ENCODE measurements at regions not wholly inside any gene's neighbourhood (a gene's known extent, or its start where the extent isn't known, plus 50 kb on each side); places are given as distances from the start of the nearest gene placed in this dataset.
"Not testable (repeated sequence)": the region's sequence is repeated elsewhere in the genome, so short reads cannot be mapped to it uniquely, and the experiment has no call there.

- H3K4me1 Mint-ChIP-seq (ENCODE audit: low read depth, unreplicated experiment): no peaks in the 10 kb centered on the region
- H3K27me3 Mint-ChIP-seq (ENCODE audit: unreplicated experiment): peaks cover 2% of the 10 kb centered on the region
- no peak overlapping the region for H3K27ac Mint-ChIP-seq (ENCODE audit: unreplicated experiment)
- no peak for TF ChIP-seq CTCF (IDR thresholded peaks at IDR 0.05; ENCODE audit: partially characterized antibody, unreplicated experiment)
- no peaks in the 10 kb centered on the region for H3K36me3 Mint-ChIP-seq (ENCODE audit: unreplicated experiment)
- DNase-seq: no peak
- no peak overlapping the region for H3K4me3 Mint-ChIP-seq (ENCODE audit: unreplicated experiment)
- no peaks in the 10 kb centered on the region for H3K9me3 Mint-ChIP-seq (ENCODE audit: unreplicated experiment)
Observed at GRCh38 chr9:105004466-105005090, 76.6 kb upstream of the ABCA1 start.

GRCh38 chr9:105005186-105005585 lies 77.2 kb upstream of the ABCA1 start:
- Mint-ChIP-seq H3K9me3 (ENCODE audit: unreplicated experiment) (no peaks in the 10 kb centered on the region), H3K4me1 (ENCODE audit: low read depth, unreplicated experiment) (peaks cover under 1% of the 10 kb centered on the region), H3K4me3 (ENCODE audit: unreplicated experiment) (no peak overlapping the region), H3K27me3 (ENCODE audit: unreplicated experiment) (peaks cover 2% of the 10 kb centered on the region), H3K36me3 (ENCODE audit: unreplicated experiment) (no peaks in the 10 kb centered on the region), H3K27ac (ENCODE audit: unreplicated experiment) (no peak overlapping the region)
- TF ChIP-seq CTCF (IDR thresholded peaks at IDR 0.05; ENCODE audit: partially characterized antibody, unreplicated experiment): no peak
- no peak for DNase-seq

- no peak for TF ChIP-seq CTCF (IDR thresholded peaks at IDR 0.05; ENCODE audit: partially characterized antibody, unreplicated experiment)
- Mint-ChIP-seq H3K4me1 (ENCODE audit: low read depth, unreplicated experiment) (peaks cover 4% of the 10 kb centered on the region), H3K27ac (ENCODE audit: unreplicated experiment) (no peak overlapping the region), H3K9me3 (ENCODE audit: unreplicated experiment) (no peaks in the 10 kb centered on the region), H3K27me3 (ENCODE audit: unreplicated experiment) (peaks cover 2% of the 10 kb centered on the region), H3K4me3 (ENCODE audit: unreplicated experiment) (no peak overlapping the region), H3K36me3 (ENCODE audit: unreplicated experiment) (no peaks in the 10 kb centered on the region)
- DNase-seq: no peak
Observed at GRCh38 chr9:105006514-105006913, 78.6 kb upstream of the ABCA1 start.

GRCh38 chr9:105007143-105007542 lies 79.2 kb upstream of the ABCA1 start:
- TF ChIP-seq CTCF (IDR thresholded peaks at IDR 0.05; ENCODE audit: partially characterized antibody, unreplicated experiment): no peak
- no peak overlapping the region for H3K27ac Mint-ChIP-seq (ENCODE audit: unreplicated experiment)
- no peaks in the 10 kb centered on the region for H3K9me3 Mint-ChIP-seq (ENCODE audit: unreplicated experiment)
- H3K27me3 Mint-ChIP-seq (ENCODE audit: unreplicated experiment): peaks cover 2% of the 10 kb centered on the region
- H3K36me3 Mint-ChIP-seq (ENCODE audit: unreplicated experiment): no peaks in the 10 kb centered on the region
- DNase-seq: no peak
- no peak overlapping the region for H3K4me3 Mint-ChIP-seq (ENCODE audit: unreplicated experiment)
- peaks cover 4% of the 10 kb centered on the region for H3K4me1 Mint-ChIP-seq (ENCODE audit: low read depth, unreplicated experiment)

GRCh38 chr9:105010089-105010488 lies 82.1 kb upstream of the ABCA1 start:
- not testable (repeated sequence) for H3K27me3 Mint-ChIP-seq (ENCODE audit: unreplicated experiment); DNase-seq; H3K27ac Mint-ChIP-seq (ENCODE audit: unreplicated experiment); H3K4me3 Mint-ChIP-seq (ENCODE audit: unreplicated experiment); H3K36me3 Mint-ChIP-seq (ENCODE audit: unreplicated experiment); H3K9me3 Mint-ChIP-seq (ENCODE audit: unreplicated experiment); H3K4me1 Mint-ChIP-seq (ENCODE audit: low read depth, unreplicated experiment)

All from glutamatergic neuron (in vitro differentiated cells).